GM12864 (cell line): ENCODE measurements at regions not wholly inside any gene's neighbourhood (a gene's known extent, or its start where the extent isn't known, plus 50 kb on each side); places are given as distances from the start of the nearest gene placed in this dataset.

Source experiments
- DNase-seq: peaks from one replicate; pipeline ENCODE4 v3.0.0-alpha.2; 2011; ENCODE audit warnings: low read depth
- H3K4me3 ChIP-seq: 2 replicates; pipeline ENCODE4 v1.5.1; 2011; ENCODE audit warnings: mild to moderate bottlenecking, low read depth, low read length, control low read depth
- TF ChIP-seq, protein P1 (sequence below): IDR thresholded peaks from 2 replicates; pipeline ENCODE4 v1.5.1; 2011; ENCODE audit warnings: low read depth, mild to moderate bottlenecking, moderate library complexity, low read length, control low read depth, inconsistent platforms; ENCODE audit errors: missing control alignments

DNA sequence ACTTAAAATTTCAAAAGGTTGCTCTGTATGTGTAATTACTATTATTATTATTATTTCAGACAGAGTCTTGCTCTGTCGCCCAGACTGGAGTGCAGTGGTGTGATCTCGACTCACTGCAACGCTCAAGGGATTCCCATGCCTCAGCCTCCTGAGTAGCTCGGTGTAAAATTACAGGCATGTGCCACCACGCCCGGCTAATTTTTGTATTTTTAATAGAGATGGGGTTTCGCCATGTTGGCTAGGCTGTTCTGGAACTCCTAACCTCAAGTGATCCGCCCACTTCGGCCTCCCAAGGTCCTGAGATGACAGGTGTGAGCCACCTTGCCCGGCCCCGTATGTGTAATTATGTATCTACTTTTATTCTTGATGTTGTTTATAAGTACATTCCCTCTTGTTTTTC is 65.3 kb upstream of the ZNF217 start:
- H3K4me3 ChIP-seq: no peak overlapping the region
- TF ChIP-seq, protein P1, sequence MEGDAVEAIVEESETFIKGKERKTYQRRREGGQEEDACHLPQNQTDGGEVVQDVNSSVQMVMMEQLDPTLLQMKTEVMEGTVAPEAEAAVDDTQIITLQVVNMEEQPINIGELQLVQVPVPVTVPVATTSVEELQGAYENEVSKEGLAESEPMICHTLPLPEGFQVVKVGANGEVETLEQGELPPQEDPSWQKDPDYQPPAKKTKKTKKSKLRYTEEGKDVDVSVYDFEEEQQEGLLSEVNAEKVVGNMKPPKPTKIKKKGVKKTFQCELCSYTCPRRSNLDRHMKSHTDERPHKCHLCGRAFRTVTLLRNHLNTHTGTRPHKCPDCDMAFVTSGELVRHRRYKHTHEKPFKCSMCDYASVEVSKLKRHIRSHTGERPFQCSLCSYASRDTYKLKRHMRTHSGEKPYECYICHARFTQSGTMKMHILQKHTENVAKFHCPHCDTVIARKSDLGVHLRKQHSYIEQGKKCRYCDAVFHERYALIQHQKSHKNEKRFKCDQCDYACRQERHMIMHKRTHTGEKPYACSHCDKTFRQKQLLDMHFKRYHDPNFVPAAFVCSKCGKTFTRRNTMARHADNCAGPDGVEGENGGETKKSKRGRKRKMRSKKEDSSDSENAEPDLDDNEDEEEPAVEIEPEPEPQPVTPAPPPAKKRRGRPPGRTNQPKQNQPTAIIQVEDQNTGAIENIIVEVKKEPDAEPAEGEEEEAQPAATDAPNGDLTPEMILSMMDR: no peak
- no peak for DNase-seq

DNA sequence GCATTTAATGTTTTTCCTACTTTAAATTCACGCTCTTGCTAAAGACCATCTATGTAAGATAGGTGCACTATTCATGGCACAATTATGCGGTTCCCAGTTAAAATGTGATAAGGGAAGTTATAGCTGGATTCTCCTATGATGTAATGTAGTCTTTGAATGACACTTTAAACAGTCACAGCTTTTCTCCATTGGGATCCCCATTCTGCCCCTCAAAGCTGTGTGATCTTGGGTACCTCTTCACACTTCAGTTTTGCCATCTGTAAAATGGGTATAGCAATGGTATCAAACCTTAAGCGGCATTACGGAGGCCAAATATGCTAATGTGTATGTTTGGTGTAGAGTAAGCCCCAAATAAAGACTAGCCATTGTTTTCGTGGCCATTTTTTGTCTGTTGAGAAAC is 64.7 kb upstream of the ZNF217 start:
- TF ChIP-seq, protein P1: no peak
- H3K4me3 ChIP-seq: no peak overlapping the region
- DNase-seq: no peak

DNA sequence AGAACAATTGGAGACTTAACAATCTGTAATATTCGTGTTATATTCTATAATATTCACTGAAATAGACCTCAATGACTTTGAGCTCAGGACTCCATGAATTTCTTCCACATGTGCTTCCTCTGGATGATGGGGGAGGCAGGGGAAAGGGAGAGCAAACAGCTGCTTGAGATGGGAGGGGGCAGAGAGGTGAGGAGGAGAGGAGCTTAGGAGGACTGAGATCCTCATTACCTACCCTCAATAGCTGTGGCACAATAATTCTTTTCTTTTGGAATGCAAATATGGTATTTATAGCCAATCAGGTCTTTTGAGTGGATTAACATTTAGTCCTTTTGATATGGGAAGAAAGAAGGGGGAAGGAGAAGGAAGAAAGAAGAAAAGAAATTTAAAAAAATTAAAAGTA is 64.1 kb upstream of the ZNF217 start:
- TF ChIP-seq, protein P1: no peak
- H3K4me3 ChIP-seq: no peak overlapping the region
- DNase-seq: no peak

DNA sequence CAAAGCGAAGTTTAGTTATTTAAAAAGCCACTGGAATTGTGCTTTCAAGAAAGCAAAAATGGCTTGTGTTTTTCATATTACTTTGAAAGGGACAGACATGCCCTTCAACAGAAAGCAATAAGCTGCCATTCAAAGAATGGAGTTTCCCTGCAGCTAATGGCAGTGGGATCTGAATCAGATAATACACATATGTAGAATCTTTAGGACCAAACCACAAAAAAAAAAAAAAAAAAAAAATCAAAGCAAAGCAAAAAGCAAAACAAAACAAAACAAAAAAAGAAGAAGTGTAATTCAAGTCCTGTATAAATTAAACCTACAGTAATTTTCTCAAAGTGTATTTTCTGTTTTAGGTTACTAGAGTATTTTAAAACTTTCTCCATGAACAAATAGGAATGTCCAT is 63.6 kb upstream of the ZNF217 start:
- H3K4me3 ChIP-seq: no peak overlapping the region
- TF ChIP-seq, protein P1: no peak

DNA sequence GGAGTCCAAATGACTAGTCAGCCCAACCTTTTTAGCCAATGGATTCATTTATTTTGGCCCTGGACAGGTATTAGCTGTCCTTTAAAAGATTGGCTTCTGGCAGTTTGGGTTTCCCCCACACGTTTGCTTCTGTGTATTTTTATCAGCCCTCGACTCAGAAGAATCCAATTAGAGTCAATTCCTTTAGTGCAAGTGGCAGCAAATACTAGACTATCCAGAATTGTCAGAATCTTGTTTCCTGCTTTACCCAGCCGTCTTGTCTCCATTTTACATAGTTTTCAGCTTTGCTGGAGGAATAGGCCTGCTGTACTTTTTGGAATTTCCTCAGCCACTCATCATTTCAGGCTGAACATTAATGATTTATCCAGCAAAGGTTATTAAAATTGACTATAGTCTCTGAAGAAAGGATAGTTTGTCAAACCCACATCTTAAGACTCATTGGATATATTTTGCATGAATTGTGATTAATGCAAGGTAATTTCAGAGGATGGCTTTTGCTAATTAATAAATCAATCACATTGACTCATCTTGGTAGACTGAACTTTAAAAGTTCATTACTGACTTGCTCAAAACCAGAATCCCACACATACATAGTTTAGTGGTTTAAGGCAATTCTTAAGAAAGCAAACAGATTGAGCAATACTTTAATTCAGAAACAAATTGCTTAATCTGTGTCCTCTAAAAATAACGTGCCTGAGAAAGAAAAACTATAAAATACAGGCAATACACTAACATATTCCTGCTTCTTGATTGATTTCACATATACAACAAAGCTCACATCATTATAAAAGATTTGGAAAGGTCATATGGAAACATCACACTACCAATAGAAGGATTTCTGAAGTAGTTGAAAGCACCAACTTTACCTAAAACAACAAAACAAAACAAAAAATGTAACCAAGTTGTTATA is 62.9 kb upstream of the ZNF217 start:
- H3K4me3 ChIP-seq: no peak overlapping the region; the same call in 1 of the 2 replicates
- TF ChIP-seq, protein P1: no peak
- no peak for DNase-seq

More for the DNA sequence above, 63.6 kb upstream of the ZNF217 start:
- no peak for DNase-seq

DNA sequence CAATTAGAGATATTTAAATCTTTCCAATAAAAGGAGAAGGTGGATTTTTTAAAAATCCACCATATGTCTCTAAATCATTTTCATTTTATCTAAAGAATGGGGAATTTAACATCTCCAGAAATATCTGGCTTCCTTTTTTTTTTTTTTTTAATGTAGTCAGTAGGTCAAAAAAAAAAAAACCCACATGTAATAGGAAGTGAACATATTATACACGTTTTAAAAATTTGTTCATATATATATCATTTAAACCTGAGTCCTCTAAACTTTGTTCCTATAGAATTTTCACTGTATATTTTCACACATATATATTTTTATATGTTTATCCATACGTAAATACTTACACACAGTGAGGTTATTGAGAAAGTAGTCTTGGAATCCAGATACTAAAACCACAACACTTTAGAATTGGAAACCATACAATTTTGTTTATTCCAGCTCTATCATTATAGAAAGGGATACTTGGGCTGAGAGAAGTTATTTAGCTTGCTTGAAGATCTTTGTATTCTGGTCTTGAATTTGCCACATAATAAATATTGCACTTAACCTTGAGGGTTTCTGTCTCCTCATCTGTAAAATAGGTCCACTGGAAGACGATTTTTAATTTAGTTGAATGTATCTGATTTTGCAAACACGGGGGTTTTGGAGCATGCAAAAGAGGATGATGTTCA is 62.1 kb upstream of the ZNF217 start:
- H3K4me3 ChIP-seq: no peak overlapping the region; the same call in 1 of the 2 replicates
- no peak for DNase-seq
- TF ChIP-seq, protein P1: no peak
